ENCODE measurements at regions not wholly inside any gene's neighbourhood (a gene's known extent, or its start where the extent isn't known, plus 50 kb on each side); places are given as distances from the start of the nearest gene placed in this dataset.
"Not testable (repeated sequence)": the region's sequence is repeated elsewhere in the genome, so short reads cannot be mapped to it uniquely, and the experiment has no call there.

- DNase-seq (ENCODE audit: extremely low read depth in 1 of 11, low read depth in 9 of 11, low spot score in 4 of 11) = no peak
These were observed 73.8 kb downstream of the SLC25A46 start for GRCh38 chr5:110812639-110813038.

DNA sequence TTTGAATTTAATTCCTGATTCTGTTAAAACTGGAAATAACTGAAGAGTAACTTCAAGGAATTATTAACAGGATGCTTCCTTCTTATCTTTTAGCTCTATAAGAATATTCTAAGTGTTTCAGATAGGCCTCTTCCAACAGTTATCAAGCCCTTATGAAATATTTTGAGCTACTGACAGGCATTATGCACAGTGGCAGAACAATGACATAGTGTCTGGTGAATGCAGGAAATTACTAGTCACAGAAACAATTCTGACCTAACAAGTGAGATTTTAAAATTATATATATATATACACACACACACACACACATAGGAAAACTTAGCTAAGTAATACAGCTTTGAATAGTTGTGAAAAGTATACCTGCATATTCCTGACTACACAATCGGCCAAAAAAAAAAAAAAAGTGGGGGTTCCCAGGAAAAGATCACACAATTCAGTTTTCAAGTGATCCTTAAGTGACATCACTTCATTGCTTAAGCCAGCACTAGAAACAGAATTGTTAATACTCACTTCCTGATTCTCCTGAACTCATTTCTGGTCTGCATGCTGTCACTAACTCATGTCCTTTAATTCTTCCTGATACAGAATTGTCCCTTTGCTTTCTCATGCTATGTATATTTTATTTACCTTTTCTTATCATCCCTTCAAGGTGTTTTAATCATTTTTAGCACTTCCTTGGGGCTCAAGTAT is 77.3 kb downstream of the SLC25A46 start:
- DNase-seq (ENCODE audit: extremely low read depth in 1 of 11, low read depth in 9 of 11, low spot score in 4 of 11) = no peak

GRCh38 chr5:110817459-110817858 is 78.7 kb downstream of the SLC25A46 start:
- no peak for DNase-seq (ENCODE audit: extremely low read depth in 1 of 11, low read depth in 9 of 11, low spot score in 4 of 11)

DNA sequence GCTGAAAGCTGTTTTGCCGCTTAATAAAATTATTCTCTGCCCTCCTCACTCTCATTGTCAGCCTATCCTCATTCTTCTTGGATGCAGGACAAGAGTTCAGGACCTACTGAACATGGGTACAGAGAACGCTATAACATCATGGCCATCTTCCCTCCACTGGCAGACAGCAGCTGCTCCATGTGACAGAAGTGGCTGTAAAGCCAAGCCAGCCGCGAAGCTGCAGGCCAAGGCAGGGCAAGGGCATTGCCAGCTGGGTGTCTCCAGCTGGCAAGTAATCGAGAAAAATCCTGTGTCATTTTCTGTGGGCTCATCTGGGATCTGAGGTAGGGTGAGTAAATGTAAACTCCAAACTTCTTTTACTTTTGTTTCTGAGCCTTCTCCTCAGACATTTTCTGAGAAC is 84.8 kb downstream of the SLC25A46 start:
- no peak for DNase-seq (ENCODE audit: extremely low read depth in 1 of 11, low read depth in 9 of 11, low spot score in 4 of 11)

GRCh38 chr5:110824936-110825441 is 86.2 kb downstream of the SLC25A46 start:
- no peak for DNase-seq (ENCODE audit: extremely low read depth in 1 of 11, low read depth in 9 of 11, low spot score in 4 of 11)

GRCh38 chr5:110832683-110833082 is 93.9 kb downstream of the SLC25A46 start:
- DNase-seq (ENCODE audit: extremely low read depth in 1 of 11, low read depth in 9 of 11, low spot score in 4 of 11) = no peak

DNA sequence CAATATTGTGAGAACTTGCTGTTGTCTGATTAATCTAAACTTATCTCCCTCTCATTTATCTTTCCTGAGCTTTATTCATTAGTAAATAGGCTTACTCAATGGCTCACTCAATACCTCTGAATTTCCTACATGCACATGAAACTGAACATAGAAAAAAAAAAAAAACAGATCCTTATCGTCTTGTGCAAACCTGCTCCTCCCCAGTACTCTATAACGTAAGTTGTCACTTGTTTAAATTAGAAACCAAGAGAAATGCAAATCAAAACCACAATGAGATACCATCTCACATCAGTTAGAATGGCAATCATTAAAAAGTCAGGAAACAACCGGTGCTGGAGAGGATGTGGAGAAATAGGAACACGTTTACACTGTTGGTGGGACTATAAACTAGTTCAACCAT is 96.1 kb downstream of the SLC25A46 start:
- not testable (repeated sequence) for DNase-seq (ENCODE audit: extremely low read depth in 1 of 11, low read depth in 9 of 11, low spot score in 4 of 11)

DNA sequence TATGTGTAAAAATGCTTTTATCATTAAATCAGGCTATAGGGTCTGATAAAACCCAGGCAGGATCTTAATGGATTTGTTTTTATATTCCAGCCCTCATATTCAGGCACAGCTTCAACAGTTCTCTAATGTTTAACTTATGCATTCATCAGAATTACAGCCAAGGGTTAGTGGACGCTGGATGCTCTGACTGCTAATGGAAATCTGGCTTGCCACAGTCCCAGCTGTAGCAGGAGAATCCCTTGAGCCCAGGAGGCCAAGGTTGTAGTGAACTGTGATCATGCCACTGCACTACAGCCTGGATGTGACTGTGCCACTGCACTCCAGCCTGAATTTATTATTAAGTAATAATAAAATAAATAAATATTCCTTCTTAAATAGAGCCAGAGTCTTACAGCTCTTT is 98.0 kb downstream of the SLC25A46 start:
- DNase-seq (ENCODE audit: extremely low read depth in 1 of 11, low read depth in 9 of 11, low spot score in 4 of 11) = no peak

DNA sequence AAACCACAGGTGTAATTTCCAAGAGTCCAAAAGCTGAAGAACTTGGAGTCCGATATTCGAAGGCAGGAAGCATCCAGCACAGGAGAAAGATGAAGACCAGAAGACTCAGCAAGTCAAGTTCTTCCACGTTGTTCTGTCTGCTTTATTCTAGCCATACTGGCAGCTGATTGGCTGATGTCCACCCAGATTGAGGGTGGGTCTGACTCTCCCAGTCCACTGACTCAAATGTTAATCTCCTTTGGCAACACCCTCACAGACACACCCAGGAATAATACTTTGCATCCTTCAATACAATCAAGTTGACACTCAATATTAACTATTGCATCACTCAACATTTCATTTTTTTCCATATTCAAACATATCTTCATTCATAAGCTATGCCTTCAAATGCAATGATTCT is 99.5 kb downstream of the SLC25A46 start:
- DNase-seq (ENCODE audit: extremely low read depth in 1 of 11, low read depth in 9 of 11, low spot score in 4 of 11) = not testable (repeated sequence)

DNA sequence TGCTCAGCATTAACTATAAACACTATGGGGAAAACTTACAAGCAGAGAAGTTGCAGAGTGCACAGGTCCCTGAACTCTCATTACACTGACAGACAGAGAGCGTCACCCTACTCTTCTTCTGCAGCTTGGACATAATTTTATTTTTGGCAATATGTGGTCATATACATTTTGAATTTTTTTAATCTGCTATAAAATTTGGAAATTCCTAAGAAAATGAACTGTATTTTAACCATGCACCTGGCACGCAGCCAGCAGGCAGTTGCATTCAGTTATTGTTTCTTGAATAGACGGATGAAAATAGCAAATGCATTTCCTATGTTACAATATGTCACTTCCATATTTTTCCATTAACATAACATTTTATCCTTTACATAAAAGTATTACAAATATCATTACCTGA is 100.2 kb downstream of the SLC25A46 start:
- peak in 1 of 11 donors; percentile 20 for DNase-seq (ENCODE audit: extremely low read depth in 1 of 11, low read depth in 9 of 11, low spot score in 4 of 11)

GRCh38 chr5:110840347-110840960 is 101.6 kb downstream of the SLC25A46 start:
- no peak for DNase-seq (ENCODE audit: extremely low read depth in 1 of 11, low read depth in 9 of 11, low spot score in 4 of 11)

GRCh38 chr5:110841137-110841536 is 102.3 kb downstream of the SLC25A46 start:
- DNase-seq (ENCODE audit: extremely low read depth in 1 of 11, low read depth in 9 of 11, low spot score in 4 of 11) = no peak

DNA sequence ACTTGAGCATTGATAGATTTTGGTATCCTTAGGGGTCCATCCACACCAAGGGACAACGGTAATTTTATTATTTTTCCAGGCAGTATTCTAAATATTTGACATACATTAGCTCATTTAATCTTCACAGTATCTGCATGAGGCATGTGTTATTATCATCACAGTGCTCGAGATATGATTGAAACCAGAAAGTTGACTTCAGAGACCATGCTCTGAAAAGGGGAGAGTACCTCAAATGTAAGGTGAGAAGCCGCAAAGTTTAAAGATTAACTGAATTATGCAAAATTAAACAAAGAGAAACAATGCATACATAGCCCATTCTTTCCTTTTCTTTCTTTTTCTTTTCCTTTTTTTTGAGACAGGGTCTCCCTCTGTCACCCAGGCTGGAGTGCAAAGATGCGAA is 104.1 kb downstream of the SLC25A46 start:
- no peak for DNase-seq (ENCODE audit: extremely low read depth in 1 of 11, low read depth in 9 of 11, low spot score in 4 of 11)

DNA sequence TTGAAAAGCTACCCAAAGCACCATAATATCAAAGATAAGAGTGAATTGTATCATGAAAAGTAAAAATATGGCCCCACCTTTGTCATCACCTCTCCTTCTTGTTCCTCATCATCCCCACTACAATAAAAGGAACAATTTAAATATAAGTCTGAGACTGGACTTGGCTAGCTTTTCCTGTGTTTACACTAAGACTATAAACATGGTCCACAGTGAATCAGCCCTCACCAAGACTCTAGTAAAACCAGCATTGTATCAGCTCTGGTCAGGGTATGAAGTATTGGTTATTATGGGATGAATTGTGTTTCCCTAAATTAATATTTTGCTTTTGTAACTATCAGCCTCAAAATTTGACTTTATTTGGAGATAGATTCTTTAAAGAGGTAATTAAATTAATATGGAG is 105.4 kb downstream of the SLC25A46 start:
- no peak for DNase-seq (ENCODE audit: extremely low read depth in 1 of 11, low read depth in 9 of 11, low spot score in 4 of 11)

DNA sequence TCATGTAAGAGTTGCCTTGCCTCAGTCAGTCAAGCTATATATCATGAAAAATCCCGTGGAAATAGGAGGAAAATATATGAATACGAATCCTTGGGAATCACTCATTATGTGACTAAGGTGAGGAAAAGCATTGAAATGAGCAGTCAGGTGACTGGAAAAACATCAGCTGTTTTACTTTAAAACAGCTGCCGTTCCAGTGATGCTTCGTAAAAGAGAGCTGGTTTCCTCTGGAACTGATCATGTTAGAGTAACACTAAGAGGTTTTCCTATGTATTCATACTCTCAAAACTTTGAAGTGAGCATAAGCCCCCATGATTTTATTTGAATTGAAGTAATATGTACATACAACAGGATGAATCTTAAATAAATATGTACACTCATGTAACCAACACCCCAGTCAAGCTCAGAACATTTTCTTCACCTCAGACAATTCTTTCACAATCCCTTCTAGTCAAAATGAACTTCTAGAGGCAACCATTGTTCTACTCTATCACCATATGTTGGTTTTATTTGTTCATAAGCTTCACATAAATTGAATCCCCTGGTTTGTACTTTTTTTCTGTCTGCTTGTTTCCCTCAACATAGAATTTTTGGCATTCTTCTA is 107.7 kb downstream of the SLC25A46 start:
- no peak for DNase-seq (ENCODE audit: extremely low read depth in 1 of 11, low read depth in 9 of 11, low spot score in 4 of 11)

- DNase-seq (ENCODE audit: extremely low read depth in 1 of 11, low read depth in 9 of 11, low spot score in 4 of 11) = no peak
These were observed 112.5 kb downstream of the SLC25A46 start for GRCh38 chr5:110851357-110851756.

- DNase-seq (ENCODE audit: extremely low read depth in 1 of 11, low read depth in 9 of 11, low spot score in 4 of 11) = no peak
These were observed 113.2 kb downstream of the SLC25A46 start for GRCh38 chr5:110852053-110852452.

- DNase-seq (ENCODE audit: extremely low read depth in 1 of 11, low read depth in 9 of 11, low spot score in 4 of 11) = no peak
These were observed 113.7 kb downstream of the SLC25A46 start for GRCh38 chr5:110852541-110852940.

- no peak for DNase-seq (ENCODE audit: extremely low read depth in 1 of 11, low read depth in 9 of 11, low spot score in 4 of 11)
These were observed 114.5 kb downstream of the SLC25A46 start for GRCh38 chr5:110853267-110853666.

DNA sequence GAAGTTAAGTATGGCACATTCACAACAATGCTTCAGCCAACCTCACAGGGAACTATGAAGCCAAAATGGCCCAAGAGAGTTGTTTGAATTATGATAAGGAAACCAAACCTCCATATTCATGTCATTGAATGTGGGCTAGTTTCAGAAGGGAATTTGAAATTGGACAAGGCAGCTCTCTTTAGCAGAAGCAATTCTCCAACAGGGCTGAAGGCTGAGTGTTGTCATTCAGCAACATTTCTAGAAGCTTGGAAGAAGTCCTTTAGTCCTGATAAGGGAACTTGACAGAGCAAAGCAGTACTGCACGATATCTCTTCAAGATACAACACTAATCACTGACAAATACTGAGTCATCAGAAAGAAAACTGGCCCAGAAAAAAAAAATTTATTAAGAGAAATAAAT is 115.4 kb downstream of the SLC25A46 start:
- DNase-seq (ENCODE audit: extremely low read depth in 1 of 11, low read depth in 9 of 11, low spot score in 4 of 11) = no peak
